ENCODE measurements at regions not wholly inside any gene's neighbourhood (a gene's known extent, or its start where the extent isn't known, plus 50 kb on each side); places are given as distances from the start of the nearest gene placed in this dataset.

- TF ChIP-seq POLR2AphosphoS5 (IDR thresholded peaks at IDR 0.05; ENCODE audit: low read depth, low read length) (no peak), POLR2A (IDR thresholded peaks at IDR 0.05; ENCODE audit: low read depth, low read length) (no peak)
These were observed 651.0 kb upstream of the STEAP1 start for GRCh38 chr7:89503281-89503680.

Data from GM12892 (cell line).